GM12892 (cell line): ENCODE measurements at regions not wholly inside any gene's neighbourhood (a gene's known extent, or its start where the extent isn't known, plus 50 kb on each side); places are given as distances from the start of the nearest gene placed in this dataset.

Source experiments
- POLR2A ChIP-seq: IDR thresholded peaks from 2 replicates; pipeline ENCODE4 v1.6.1; 2011; ENCODE audit warnings: low read depth, low read length, control low read depth
- POLR2AphosphoS5 ChIP-seq: IDR thresholded peaks from 2 replicates; pipeline ENCODE4 v1.6.1; 2011; ENCODE audit warnings: low read depth, low read length, control low read depth
- TAF1 ChIP-seq: IDR thresholded peaks from 2 replicates; pipeline ENCODE4 v1.6.1; 2011; ENCODE audit warnings: low read depth, mild to moderate bottlenecking, control low read depth, low read length, borderline replicate concordance

DNA sequence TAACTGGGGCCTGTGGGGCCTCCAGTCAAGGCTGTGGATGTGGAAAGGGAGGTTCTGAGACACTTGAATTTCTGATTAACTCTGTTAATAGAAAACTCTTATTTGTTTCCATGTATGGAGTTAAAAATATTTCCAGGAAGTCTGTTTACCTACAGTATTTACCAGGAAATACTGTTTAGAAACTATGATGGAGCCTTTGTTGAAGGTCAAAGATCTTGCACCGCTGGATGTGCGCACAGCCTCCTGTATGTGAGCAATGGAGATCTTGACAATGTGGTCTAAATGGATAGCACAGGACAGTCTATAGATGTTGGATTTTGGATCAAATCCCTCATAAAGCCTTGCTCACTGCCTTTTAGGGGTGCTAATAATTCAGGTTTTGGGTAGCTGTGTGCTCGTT is 268.4 kb downstream of the DLEU7 start:
- TF ChIP-seq POLR2A (no peak), POLR2AphosphoS5 (no peak), TAF1 (no peak)
